Endodermal cell (in vitro differentiated cells): ENCODE measurements at regions not wholly inside any gene's neighbourhood (a gene's known extent, or its start where the extent isn't known, plus 50 kb on each side); places are given as distances from the start of the nearest gene placed in this dataset.

Source experiments
- DNase-seq: peaks from one replicate; pipeline ENCODE4 v3.0.0-alpha.2; 2017
- H3K27ac ChIP-seq: 2 replicates; pipeline ENCODE4 v1.5.1; 2013; ENCODE audit warnings: mild to moderate bottlenecking, low read depth, low read length, moderate library complexity
- H3K27me3 ChIP-seq: 2 replicates; pipeline ENCODE4 v1.6.1; 2013; ENCODE audit warnings: mild to moderate bottlenecking, low read length, moderate library complexity; ENCODE audit not compliant: insufficient read depth, control insufficient read depth, poor library complexity, severe bottlenecking
- H3K36me3 ChIP-seq: 2 replicates; pipeline ENCODE4 v1.7.0; 2013; ENCODE audit warnings: mild to moderate bottlenecking, low read length, moderate library complexity; ENCODE audit not compliant: control insufficient read depth, insufficient read depth
- H3K4me1 ChIP-seq: one replicate; pipeline ENCODE4 v1.7.0; 2013; ENCODE audit warnings: low read length; ENCODE audit not compliant: control insufficient read depth, insufficient read depth
- H3K4me3 ChIP-seq: 2 replicates; pipeline ENCODE4 v1.5.1; 2013; ENCODE audit warnings: mild to moderate bottlenecking, low read length, moderate library complexity
- H3K9ac ChIP-seq: 2 replicates; pipeline ENCODE4 v1.6.1; 2013; ENCODE audit warnings: mild to moderate bottlenecking, low read length, moderate library complexity; ENCODE audit not compliant: poor library complexity, severe bottlenecking; ENCODE audit errors: extremely low read depth
- H3K9me3 ChIP-seq: 2 replicates; pipeline ENCODE4 v1.6.1; 2013; ENCODE audit warnings: mild to moderate bottlenecking, low read length, moderate library complexity; ENCODE audit not compliant: control insufficient read depth
- H3K27ac Mint-ChIP-seq: 2 replicates; pipeline ENCODE4 v1.8.0; 2020; ENCODE audit warnings: mixed read lengths
- H3K27me3 Mint-ChIP-seq: 2 replicates; pipeline ENCODE4 v1.8.0; 2021; ENCODE audit warnings: mild to moderate bottlenecking, mixed read lengths; ENCODE audit not compliant: insufficient read depth
- H3K36me3 Mint-ChIP-seq: 2 replicates; pipeline ENCODE4 v1.8.0; 2020; ENCODE audit warnings: low read depth, mixed read lengths
- H3K4me1 Mint-ChIP-seq: 2 replicates; pipeline ENCODE4 v1.8.0; 2020; ENCODE audit warnings: mixed read lengths
- H3K4me3 Mint-ChIP-seq: 2 replicates; pipeline ENCODE4 v1.8.0; 2020; ENCODE audit warnings: mild to moderate bottlenecking, moderate library complexity, mixed read lengths
- H3K9me3 Mint-ChIP-seq: 2 replicates; pipeline ENCODE4 v1.8.0; 2020; ENCODE audit warnings: mild to moderate bottlenecking, mixed read lengths
- CTCF ChIP-seq: fragments of 200-600 bp; sonication (generic); conservative IDR thresholded peaks from 2 replicates; pipeline ENCODE4 v1.5.0; 2021; ENCODE audit warnings: antibody characterized with exemption, mild to moderate bottlenecking
- WGBS, 2 experiments: methylation state at CpG; one replicate each; pipeline versions ENCODE4 v1.1.5 to v1.1.7; 2013; ENCODE audit warnings: missing lambda C conversion rate in 2 of 2, mixed read lengths in 1 of 2; ENCODE audit not compliant: insufficient coverage in 1 of 2, insufficient read length in 1 of 2; 5-methylcytosine and 5-hydroxymethylcytosine counted together

GRCh38 chr5:2188661-2189060 lies 305.9 kb upstream of the IRX4 start:
- Mint-ChIP-seq H3K4me3 (no peak overlapping the region), H3K27me3 (peaks cover 64% of the 10 kb centered on the region), H3K4me1 (peaks cover 6% of the 10 kb centered on the region), H3K27ac (no peak overlapping the region), H3K36me3 (no peaks in the 10 kb centered on the region), H3K9me3 (peaks cover 4% of the 10 kb centered on the region)
- H3K27ac ChIP-seq, result no peak overlapping the region
- no peaks in the 10 kb centered on the region for H3K9me3 ChIP-seq
- TF ChIP-seq CTCF, result no peak
- H3K4me3 ChIP-seq, result no peak overlapping the region
- peaks cover 7% of the 10 kb centered on the region for H3K4me1 ChIP-seq
- H3K9ac ChIP-seq, result no peak overlapping the region
- no peaks in the 10 kb centered on the region for H3K36me3 ChIP-seq
- no peaks in the 10 kb centered on the region for H3K27me3 ChIP-seq
- DNase-seq, result no peak
- WGBS, 2 experiments, result 93 to 95% methylated on average over 3 to 4 of the region's 4 CpGs

GRCh38 chr5:2188137-2188536 lies 305.4 kb upstream of the IRX4 start:
- Histone ChIP-seq H3K4me3 (no peak overlapping the region), H3K27ac (no peak overlapping the region), H3K9me3 (no peaks in the 10 kb centered on the region), H3K36me3 (no peaks in the 10 kb centered on the region), H3K4me1 (peaks cover 7% of the 10 kb centered on the region), H3K9ac (no peak overlapping the region), H3K27me3 (no peaks in the 10 kb centered on the region)
- 98% methylated on average over 7 of the region's 7 CpGs; no CpG with 5 or more reads in 1 of the 2 experiments for WGBS, 2 experiments
- Mint-ChIP-seq H3K4me1 (peaks cover 11% of the 10 kb centered on the region), H3K27ac (no peak overlapping the region), H3K36me3 (no peaks in the 10 kb centered on the region), H3K9me3 (no peaks in the 10 kb centered on the region), H3K4me3 (no peak overlapping the region), H3K27me3 (peaks cover 60% of the 10 kb centered on the region)
- no peak for TF ChIP-seq CTCF
- no peak for DNase-seq

GRCh38 chr5:2187687-2188086 lies 305.0 kb upstream of the IRX4 start:
- Mint-ChIP-seq H3K4me1 (peaks cover 13% of the 10 kb centered on the region), H3K4me3 (no peak overlapping the region), H3K27me3 (peaks cover 57% of the 10 kb centered on the region), H3K36me3 (no peaks in the 10 kb centered on the region), H3K9me3 (no peaks in the 10 kb centered on the region), H3K27ac (no peak overlapping the region)
- no peak for TF ChIP-seq CTCF
- peaks cover 7% of the 10 kb centered on the region for H3K4me1 ChIP-seq
- no peaks in the 10 kb centered on the region for H3K9me3 ChIP-seq
- no peaks in the 10 kb centered on the region for H3K36me3 ChIP-seq
- 90 to 95% methylated on average over 4 to 10 of the region's 10 CpGs for WGBS, 2 experiments
- no peak for DNase-seq
- H3K4me3 ChIP-seq, result no peak overlapping the region
- no peak overlapping the region for H3K9ac ChIP-seq
- H3K27ac ChIP-seq, result no peak overlapping the region
- H3K27me3 ChIP-seq, result no peaks in the 10 kb centered on the region
